ENCODE measurements at regions not wholly inside any gene's neighbourhood (a gene's known extent, or its start where the extent isn't known, plus 50 kb on each side); places are given as distances from the start of the nearest gene placed in this dataset.

DNA sequence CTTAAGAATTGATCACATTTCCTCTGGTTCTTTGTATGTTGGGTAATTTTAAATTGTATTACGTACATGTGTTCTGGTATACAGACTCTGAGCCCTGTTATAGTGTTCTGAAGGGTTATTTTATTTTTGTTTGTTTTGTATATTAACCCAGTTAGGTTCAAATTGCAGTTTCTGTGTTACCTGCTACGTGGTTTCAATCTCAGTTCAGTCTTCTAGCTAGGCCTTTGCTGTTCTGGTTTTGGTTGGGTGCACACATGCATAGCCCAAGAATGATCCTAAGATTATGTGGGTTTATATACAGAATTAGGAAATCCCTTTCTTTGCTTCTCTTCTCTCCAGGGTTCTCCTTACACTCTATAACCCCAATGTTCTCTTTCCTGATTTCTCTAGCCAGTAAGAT lies 161.0 kb downstream of the PPP1R2C start:
- no peak for DNase-seq

DNA sequence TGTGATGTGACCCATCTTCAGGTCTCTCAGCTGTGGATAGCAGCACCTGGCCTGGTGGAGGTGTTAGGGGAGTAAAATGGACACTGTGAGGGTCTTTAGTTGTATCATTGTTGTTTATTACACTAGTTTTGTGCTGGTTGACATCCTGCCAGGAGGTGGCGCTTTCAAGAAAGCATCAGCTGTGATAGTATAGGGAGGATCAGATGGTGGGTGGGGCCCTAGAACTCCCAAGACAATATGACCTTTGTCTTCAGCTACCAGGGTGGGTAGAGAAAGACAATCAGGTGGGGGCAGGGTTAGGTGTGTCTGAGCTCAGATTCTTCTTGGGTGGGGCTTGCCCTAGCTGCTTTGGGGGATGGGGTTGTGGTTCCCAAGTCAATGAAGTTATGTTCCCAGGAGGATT lies 162.8 kb downstream of the PPP1R2C start:
- DNase-seq = peak; percentile 59

- no peak for DNase-seq
These were observed 171.4 kb downstream of the PPP1R2C start for GRCh38 chrX:42606591-42606990.

GRCh38 chrX:42604302-42604701 lies 173.7 kb downstream of the PPP1R2C start:
- no peak for DNase-seq

DNA sequence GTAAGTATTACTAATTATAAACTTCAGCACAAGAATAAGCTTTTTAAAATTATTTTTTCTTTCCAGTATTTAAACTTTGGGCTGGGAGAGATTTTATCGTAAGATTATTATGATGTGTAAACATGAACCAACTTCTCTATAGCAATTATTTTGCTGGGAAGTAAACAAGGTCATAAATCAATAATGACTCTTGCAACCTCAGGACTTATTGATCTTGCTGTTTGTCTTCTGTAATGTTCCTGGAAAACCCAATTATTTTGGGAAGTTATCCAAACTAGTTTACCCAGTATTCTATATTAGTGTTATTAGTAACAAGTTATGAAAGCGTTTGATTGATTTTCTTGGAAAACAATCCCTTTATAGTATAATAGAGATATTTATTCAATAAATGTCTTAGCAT lies 174.9 kb downstream of the PPP1R2C start:
- no peak for DNase-seq

DNA sequence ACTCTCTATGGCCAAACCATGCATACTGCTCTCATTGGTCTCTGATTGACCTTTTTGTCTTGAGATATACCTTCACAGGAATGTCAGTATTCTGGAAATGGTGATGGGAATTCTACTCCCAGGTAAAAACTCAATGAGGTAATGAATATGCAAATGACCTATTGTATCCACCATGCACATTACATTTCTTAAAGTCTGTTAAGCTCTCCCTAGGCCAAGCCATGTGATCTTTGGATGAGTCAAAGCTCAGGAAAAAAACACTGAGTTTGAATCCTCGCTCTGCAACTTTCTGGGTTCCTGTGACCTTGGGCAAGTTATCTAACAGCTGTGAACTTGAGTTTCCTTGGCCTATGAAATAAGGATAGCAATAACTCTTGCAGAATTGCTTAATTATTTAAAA lies 175.4 kb downstream of the PPP1R2C start:
- no peak for DNase-seq

DNA sequence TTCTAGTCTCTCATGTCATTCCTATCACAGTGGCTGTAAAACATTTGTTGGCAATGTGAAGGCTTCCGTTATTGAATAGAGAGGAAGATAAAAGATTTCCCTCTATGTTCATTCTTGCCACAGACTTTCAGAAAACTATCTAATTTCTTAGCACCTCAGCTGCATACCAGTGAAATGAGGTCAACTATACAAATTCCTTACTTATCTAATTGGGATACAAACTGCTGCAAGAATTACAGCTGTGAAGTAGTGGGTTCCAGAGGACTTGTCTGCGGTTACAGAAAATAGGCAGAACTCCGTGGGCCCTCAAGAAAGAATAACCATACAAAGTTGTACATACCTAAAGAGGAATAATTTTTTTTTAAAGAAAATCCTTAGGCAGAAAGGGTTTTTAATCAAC lies 175.8 kb downstream of the PPP1R2C start:
- no peak for DNase-seq

DNA sequence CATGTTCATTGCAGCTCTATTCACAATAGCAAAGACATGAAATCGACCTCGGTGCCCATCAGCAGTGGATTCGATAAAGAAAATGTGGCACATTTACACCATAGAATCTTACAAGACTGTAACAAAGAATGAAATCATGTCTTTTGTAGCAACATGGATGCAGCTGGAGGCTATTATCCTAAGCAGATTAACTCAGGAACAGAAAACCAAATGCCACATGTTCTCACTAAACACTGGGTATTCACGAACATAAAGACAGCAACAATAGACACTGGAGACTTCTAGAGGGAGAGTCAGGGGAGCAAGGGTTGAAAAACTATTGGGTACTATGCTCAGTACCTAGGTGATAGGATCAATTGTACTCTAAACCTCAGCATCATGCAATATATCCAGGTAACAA lies 180.5 kb downstream of the PPP1R2C start:
- DNase-seq = no peak

- no peak for DNase-seq
These were observed 191.9 kb downstream of the PPP1R2C start for GRCh38 chrX:42585842-42586621.

DNA sequence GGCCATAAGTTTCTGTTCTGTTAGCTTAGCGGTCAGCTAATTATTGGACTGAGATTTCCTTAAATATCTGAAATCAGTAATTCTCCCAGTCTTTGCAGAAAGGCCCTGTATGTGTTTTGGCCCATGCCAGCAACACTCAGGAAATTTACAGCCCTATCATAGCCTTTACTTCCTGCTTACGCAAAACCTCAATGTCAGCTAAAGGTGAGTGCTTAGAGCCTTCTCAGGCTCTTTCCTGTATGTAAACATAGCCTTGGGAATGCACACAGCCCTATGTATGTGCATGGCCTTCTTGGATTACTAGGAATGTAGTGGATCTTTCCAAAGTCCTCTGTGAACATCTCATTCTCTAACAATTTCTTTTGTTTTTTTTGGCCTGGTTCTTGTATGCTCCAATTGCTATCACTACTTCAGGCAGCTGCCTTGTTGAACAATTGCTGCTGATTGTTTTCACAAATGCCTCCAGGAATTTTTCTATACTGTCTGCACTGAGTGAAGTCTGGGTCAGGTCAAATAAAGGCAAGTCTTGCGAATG lies 200.0 kb downstream of the PPP1R2C start:
- DNase-seq = no peak

DNA sequence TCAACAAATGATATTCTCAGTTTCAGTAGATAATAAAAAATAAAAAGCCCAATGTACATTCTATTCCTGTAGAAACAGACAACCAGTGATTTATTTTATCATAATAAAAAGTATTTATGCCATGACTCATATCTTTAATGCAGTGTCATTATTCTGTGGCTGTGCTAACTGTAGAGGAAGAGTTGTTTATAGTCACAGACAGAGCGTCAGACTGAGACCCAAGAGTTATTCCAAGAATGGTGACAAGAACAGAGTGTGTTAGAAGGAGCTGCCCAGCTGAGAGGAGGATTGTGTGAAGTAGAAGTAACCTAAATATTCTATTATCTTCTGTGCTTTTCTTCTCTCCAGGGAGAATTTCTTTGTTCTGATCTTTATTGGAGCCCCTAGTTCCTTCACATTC lies 210.7 kb downstream of the PPP1R2C start:
- no peak for DNase-seq

GRCh38 chrX:42565739-42566138 lies 212.2 kb downstream of the PPP1R2C start:
- no peak for DNase-seq

GRCh38 chrX:42546800-42547199 lies 231.2 kb downstream of the PPP1R2C start:
- DNase-seq = no peak

GRCh38 chrX:42544883-42545282 lies 233.1 kb downstream of the PPP1R2C start:
- no peak for DNase-seq

DNA sequence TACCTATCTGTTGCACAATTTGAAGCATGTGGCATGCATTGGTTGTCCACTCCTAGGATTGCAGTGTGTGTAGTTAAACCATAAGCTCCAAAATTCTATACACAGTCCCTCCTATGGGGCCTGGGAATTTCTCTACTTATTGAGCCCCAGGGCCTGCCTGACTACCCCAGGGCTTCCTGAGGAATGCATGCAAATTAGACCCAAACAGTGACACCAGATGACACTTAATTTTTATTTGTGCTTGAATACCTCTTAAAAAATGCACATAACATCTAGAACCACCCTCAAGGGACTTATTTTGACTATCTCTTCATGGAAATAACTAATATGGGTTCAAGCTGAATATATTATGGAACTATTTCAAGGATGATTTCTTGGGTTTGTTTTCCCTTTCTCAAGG lies 236.4 kb downstream of the PPP1R2C start:
- no peak for DNase-seq

DNA sequence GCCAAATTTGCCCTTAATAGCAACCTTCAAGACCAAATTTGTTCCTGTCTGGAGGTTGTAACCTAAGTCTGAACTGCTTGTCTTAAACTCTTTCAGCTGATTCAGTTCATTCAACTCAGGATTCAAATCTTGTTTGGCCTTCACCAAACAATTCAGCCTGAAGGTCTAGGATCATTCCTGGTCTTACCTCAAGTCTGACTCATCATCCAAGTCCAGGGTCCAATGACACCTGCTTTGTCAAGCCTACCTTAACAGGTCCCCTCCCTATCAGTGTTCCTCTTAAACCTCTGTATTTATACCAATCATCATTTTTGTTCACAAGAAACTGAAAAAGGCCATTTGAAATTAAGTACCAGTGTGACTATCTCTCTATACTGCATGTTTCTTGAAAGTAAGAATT lies 237.8 kb downstream of the PPP1R2C start:
- no peak for DNase-seq

- DNase-seq = no peak
These were observed 239.6 kb downstream of the PPP1R2C start for GRCh38 chrX:42538405-42538804.

DNA sequence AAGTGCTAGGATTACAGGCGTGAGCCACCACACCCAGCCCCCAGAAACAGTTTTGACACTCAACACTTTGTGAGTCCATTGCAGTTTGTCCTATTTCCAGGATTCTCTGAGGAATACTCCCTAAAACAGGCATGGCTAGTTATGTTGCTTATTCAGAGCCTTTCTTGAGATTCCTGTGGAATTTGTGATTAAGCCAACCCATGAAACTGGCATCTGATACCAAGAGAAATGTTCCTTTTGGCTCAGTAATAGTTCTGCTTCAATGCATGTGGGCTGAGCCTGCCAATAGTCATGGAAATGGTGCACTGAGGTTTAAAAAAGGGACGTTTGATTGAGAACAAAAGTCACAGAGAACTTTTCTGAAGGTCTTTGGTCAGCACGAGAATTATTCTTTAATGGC lies 241.7 kb downstream of the PPP1R2C start:
- no peak for DNase-seq

- DNase-seq = no peak
These were observed 242.7 kb downstream of the PPP1R2C start for GRCh38 chrX:42535233-42535632.

DNA sequence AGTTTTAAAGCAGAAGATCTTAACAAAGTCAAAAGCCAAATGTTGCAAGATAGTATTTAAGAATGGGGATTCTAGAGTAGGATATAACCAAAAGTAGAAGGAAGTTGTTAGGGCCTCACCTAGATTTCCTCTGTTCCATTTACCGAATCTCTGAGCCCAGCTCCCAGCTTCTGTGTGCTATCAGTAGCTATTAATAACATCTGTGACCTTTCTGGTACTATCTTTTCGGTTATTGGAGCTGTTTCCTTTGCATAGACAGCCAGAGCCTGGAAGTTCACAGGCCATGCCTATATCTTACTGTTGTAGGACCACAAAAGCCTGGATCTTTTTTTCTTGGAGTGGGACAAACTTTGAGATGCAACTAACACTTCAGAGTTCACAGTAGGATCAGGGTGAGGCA lies 244.2 kb downstream of the PPP1R2C start:
- DNase-seq = no peak

DNA sequence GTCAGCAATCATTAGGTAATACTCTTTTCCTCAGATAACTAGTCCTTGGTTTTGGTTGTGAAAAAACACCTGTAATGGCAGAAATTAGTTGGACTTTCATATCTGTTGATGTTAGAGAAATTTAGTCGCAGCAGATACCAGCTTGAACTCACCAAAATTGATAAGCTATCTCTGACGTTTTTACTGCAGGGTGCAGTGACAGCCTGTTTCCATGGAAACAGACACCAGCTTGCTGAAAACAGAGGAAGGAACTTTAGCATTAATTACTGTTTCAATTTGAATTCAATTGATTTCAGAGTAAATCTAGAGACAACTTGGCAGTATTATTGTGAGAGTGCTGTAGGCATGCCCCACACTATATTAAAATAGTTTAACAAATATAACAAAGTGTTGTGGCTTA lies 246.5 kb downstream of the PPP1R2C start:
- no peak for DNase-seq

DNA sequence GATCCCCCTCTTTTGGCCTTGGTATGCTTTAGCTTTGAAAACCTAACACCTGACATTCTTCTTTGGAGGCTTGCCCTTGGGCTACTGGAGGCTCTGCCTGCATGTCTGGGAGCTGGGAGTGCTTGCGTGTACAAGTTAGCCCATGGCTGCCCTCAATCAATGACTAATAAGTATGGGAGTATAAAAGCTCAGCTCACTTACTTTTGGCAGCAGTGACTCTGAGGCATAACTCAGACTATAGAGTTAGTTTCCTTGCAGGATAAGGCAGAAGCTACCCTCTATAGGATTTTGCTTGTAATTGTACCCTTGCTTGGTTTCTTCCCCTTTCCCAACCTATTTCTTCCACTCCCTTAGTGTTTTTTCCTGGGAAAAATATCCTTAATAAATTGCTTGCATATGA lies 247.9 kb downstream of the PPP1R2C start:
- no peak for DNase-seq

DNA sequence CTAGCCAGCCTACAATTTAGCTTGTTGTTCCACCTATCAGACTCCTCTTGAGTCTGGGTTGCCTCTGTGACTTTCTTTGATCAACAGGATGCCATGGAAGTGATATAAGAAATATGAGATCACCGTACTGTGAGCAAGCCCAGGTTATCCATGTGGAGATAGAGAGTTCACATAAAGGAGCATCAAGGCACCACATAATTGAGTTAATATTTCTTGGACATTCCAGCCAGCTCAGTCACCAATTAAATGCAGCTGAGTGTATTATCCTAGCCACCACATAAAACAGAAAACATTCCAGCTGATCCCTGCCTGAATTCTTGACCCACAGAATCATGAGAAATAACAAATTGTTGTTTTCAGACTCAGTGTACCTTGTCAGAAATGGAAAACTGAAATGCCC lies 253.6 kb downstream of the PPP1R2C start:
- no peak for DNase-seq

- no peak for DNase-seq
These were observed 258.2 kb downstream of the PPP1R2C start for GRCh38 chrX:42519666-42520231.

- DNase-seq = no peak
These were observed 262.0 kb downstream of the PPP1R2C start for GRCh38 chrX:42515939-42516338.

All from activated CD8-positive, alpha-beta memory T cell treated with anti-CD3 and anti-CD28 coated beads for 24 hours (primary cell).